ENCODE measurements at regions not wholly inside any gene's neighbourhood (a gene's known extent, or its start where the extent isn't known, plus 50 kb on each side); places are given as distances from the start of the nearest gene placed in this dataset.

DNA sequence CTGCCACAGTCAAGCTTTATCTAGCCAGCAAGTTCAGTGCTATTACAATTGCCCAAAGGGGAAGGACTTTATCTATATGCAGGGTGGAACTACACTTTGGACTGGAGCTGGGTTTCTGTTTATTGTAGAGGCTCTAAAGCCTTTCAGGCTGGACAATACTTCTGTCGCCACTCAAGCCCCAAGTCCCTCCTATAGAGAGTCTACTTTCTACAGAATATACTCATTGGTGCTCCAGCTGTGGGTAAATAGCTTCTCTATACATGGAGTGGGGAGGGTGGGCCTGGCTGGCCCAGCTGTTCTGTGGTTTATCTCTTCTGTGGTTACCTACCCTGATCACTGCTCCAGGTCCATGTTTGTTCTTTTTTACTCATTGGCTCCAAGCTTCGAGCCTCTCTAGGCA, 151.8 kb upstream of the MYLIP start:
- Histone ChIP-seq H3K27ac (ENCODE audit: low read depth) (no peak overlapping the region), H3K36me3 (ENCODE audit: insufficient read depth) (0 out of 2 replicates have a peak, but pooled peaks cover 3% of the 10 kb centered on the region), H3F3A (replicated peaks; ENCODE audit: low read depth) (no peaks in the 10 kb centered on the region), H3K9me2 (ENCODE audit: insufficient read depth) (no peaks in the 10 kb centered on the region), H3K4me2 (no peak overlapping the region), H3K4me3 (no peak overlapping the region), H2AFZ (no peak overlapping the region), H4K20me1 (replicated peaks; ENCODE audit: insufficient read depth) (no peaks in the 10 kb centered on the region), H3K27me3 (ENCODE audit: insufficient read depth) (no peaks in the 10 kb centered on the region), H3K79me2 (replicated peaks; ENCODE audit: insufficient read depth) (no peaks in the 10 kb centered on the region), H3K4me1 (ENCODE audit: insufficient read depth) (no peaks in the 10 kb centered on the region)
- no peak for ATAC-seq
- peaks cover 18% of the 10 kb centered on the region for H3K9me3 Mint-ChIP-seq
- no peak overlapping the region for H3K27ac Mint-ChIP-seq
- H3K36me3 Mint-ChIP-seq (ENCODE audit: low read depth), result peaks cover 10% of the 10 kb centered on the region
- H3K4me3 Mint-ChIP-seq, result no peak overlapping the region
- TF ChIP-seq STAT1 (IDR thresholded peaks at IDR 0.05; ENCODE audit: unreplicated experiment) (no peak), ETS1 (IDR thresholded peaks at IDR 0.05) (no peak), ZNF114 (CRISPR knock-in tag; IDR thresholded peaks at IDR 0.05) (no peak), NANOG (IDR thresholded peaks at IDR 0.05; ENCODE audit: borderline replicate concordance) (no peak), EZH2 (IDR thresholded peaks at IDR 0.05; ENCODE audit: low read depth, unreplicated experiment) (no peak), ZNF331 (CRISPR knock-in tag; IDR thresholded peaks at IDR 0.05; ENCODE audit: low read depth) (no peak), CREB1 (CRISPR knock-in tag; IDR thresholded peaks at IDR 0.05; ENCODE audit: low read depth) (no peak), JUNB (IDR thresholded peaks at IDR 0.05; ENCODE audit: unreplicated experiment) (no peak), EZH2phosphoT487 (IDR thresholded peaks at IDR 0.05; ENCODE audit: unreplicated experiment) (no peak), ZNF462 (CRISPR knock-in tag; IDR thresholded peaks at IDR 0.05) (no peak), POLR2AphosphoS5 (IDR thresholded peaks at IDR 0.05; ENCODE audit: low read depth) (no peak)
- TF ChIP-seq, protein P1, sequence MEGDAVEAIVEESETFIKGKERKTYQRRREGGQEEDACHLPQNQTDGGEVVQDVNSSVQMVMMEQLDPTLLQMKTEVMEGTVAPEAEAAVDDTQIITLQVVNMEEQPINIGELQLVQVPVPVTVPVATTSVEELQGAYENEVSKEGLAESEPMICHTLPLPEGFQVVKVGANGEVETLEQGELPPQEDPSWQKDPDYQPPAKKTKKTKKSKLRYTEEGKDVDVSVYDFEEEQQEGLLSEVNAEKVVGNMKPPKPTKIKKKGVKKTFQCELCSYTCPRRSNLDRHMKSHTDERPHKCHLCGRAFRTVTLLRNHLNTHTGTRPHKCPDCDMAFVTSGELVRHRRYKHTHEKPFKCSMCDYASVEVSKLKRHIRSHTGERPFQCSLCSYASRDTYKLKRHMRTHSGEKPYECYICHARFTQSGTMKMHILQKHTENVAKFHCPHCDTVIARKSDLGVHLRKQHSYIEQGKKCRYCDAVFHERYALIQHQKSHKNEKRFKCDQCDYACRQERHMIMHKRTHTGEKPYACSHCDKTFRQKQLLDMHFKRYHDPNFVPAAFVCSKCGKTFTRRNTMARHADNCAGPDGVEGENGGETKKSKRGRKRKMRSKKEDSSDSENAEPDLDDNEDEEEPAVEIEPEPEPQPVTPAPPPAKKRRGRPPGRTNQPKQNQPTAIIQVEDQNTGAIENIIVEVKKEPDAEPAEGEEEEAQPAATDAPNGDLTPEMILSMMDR (conservative IDR thresholded peaks at IDR 0.05; ENCODE audit: low read depth in 2 of 2), result no peak
- TF ChIP-seq, protein P2, sequence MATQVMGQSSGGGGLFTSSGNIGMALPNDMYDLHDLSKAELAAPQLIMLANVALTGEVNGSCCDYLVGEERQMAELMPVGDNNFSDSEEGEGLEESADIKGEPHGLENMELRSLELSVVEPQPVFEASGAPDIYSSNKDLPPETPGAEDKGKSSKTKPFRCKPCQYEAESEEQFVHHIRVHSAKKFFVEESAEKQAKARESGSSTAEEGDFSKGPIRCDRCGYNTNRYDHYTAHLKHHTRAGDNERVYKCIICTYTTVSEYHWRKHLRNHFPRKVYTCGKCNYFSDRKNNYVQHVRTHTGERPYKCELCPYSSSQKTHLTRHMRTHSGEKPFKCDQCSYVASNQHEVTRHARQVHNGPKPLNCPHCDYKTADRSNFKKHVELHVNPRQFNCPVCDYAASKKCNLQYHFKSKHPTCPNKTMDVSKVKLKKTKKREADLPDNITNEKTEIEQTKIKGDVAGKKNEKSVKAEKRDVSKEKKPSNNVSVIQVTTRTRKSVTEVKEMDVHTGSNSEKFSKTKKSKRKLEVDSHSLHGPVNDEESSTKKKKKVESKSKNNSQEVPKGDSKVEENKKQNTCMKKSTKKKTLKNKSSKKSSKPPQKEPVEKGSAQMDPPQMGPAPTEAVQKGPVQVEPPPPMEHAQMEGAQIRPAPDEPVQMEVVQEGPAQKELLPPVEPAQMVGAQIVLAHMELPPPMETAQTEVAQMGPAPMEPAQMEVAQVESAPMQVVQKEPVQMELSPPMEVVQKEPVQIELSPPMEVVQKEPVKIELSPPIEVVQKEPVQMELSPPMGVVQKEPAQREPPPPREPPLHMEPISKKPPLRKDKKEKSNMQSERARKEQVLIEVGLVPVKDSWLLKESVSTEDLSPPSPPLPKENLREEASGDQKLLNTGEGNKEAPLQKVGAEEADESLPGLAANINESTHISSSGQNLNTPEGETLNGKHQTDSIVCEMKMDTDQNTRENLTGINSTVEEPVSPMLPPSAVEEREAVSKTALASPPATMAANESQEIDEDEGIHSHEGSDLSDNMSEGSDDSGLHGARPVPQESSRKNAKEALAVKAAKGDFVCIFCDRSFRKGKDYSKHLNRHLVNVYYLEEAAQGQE (IDR thresholded peaks at IDR 0.05; ENCODE audit: unreplicated experiment), result no peak
- no peaks in the 10 kb centered on the region; the same call in 2 of the 3 replicates for H3K4me1 Mint-ChIP-seq
- DNase-seq (ENCODE audit: low spot score), result no peak
- H3K27me3 Mint-ChIP-seq (ENCODE audit: insufficient read depth, low read depth, poor library complexity), result no peaks in the 10 kb centered on the region
